HEK293 (cell line): ENCODE measurements at regions not wholly inside any gene's neighbourhood (a gene's known extent, or its start where the extent isn't known, plus 50 kb on each side); places are given as distances from the start of the nearest gene placed in this dataset.

Experiments used
- CTCF ChIA-PET: fragments of 350-600 bp; formaldehyde crosslinking; extraction: SDS; loops from one replicate; lab custom pipeline; 2021; ENCODE audit warnings: antibody characterized with exemption; lab: Yijun Ruan, JAX
- POLR2A ChIA-PET: fragments of 300-600 bp; formaldehyde crosslinking; extraction: SDS; loops from one replicate; lab custom pipeline; 2020; ENCODE audit warnings: antibody characterized with exemption, inconsistent platforms; lab: Yijun Ruan, JAX
- H3K27ac ChIP-seq: fragments of 200-500 bp; sonication (Bioruptor generic); 2 replicates; pipeline ENCODE4 v1.5.1; 2014; ENCODE audit warnings: low read depth, low read length, control low read depth, inconsistent platforms; ENCODE audit errors: extremely low read depth
- H3K36me3 ChIP-seq, 2 experiments: fragments of 200-500 bp in 1 of 2; sonication (Bioruptor generic) in 1 of 2; 1 replicate in 1 of 2; 2 replicates in 1 of 2; pipeline ENCODE4 v1.5.1; 2014 to 2017; ENCODE audit warnings: inconsistent platforms in 2 of 2, low read length in 2 of 2; ENCODE audit not compliant: control insufficient read depth in 2 of 2, insufficient read depth in 1 of 2
- H3K4me1 ChIP-seq: fragments of 200-500 bp; sonication (Bioruptor generic); 2 replicates; pipeline ENCODE4 v1.5.1; 2014; ENCODE audit warnings: mild to moderate bottlenecking, low read length, inconsistent platforms; ENCODE audit not compliant: control insufficient read depth, insufficient read depth
- H3K4me3 ChIP-seq: 2 replicates; pipeline ENCODE4 v1.5.1; 2011; ENCODE audit warnings: low read depth, mild to moderate bottlenecking, control low read depth, low read length, moderate library complexity
- H3K9me3 ChIP-seq: fragments of 200-500 bp; sonication (Bioruptor generic); 2 replicates; pipeline ENCODE4 v1.5.1; 2014; ENCODE audit warnings: low read depth, low read length, inconsistent platforms; ENCODE audit not compliant: control insufficient read depth, insufficient read depth
- EGR2 ChIP-seq: fragments of 450-650 bp; formaldehyde crosslinking; IDR thresholded peaks from 2 replicates; pipeline ENCODE4 v1.5.1; 2016; ENCODE audit warnings: low read depth, missing biosample characterization, missing genetic modification characterization
- FEZF1 ChIP-seq: fragments of 450-650 bp; formaldehyde crosslinking; IDR thresholded peaks from 2 replicates; pipeline ENCODE4 v1.5.1; 2016; ENCODE audit warnings: missing biosample characterization, missing genetic modification characterization
- GFI1B ChIP-seq: fragments of 450-650 bp; formaldehyde crosslinking; IDR thresholded peaks from 2 replicates; pipeline ENCODE4 v1.5.1; 2016; ENCODE audit warnings: missing biosample characterization, missing genetic modification characterization
- HOXC10 ChIP-seq: sonication (generic); formaldehyde crosslinking; IDR thresholded peaks from 2 replicates; pipeline ENCODE4 v1.8.1; 2023; ENCODE audit warnings: mild to moderate bottlenecking, missing genetic modification reagents
- IKZF3 ChIP-seq: fragments of 450-650 bp; IDR thresholded peaks from 2 replicates; pipeline ENCODE4 v1.5.0; 2018; ENCODE audit warnings: missing biosample characterization, mild to moderate bottlenecking, missing genetic modification characterization, moderate library complexity
- INSM2 ChIP-seq: fragments of 450-650 bp; formaldehyde crosslinking; IDR thresholded peaks from 2 replicates; pipeline ENCODE4 v1.5.1; 2016; ENCODE audit warnings: missing biosample characterization, missing genetic modification characterization
- KLF8 ChIP-seq: fragments of 450-650 bp; formaldehyde crosslinking; IDR thresholded peaks from 2 replicates; pipeline ENCODE4 v1.5.1; 2016; ENCODE audit warnings: missing biosample characterization, missing genetic modification characterization
- PRDM4 ChIP-seq: fragments of 450-650 bp; formaldehyde crosslinking; IDR thresholded peaks from 2 replicates; pipeline ENCODE4 v1.5.1; 2017; ENCODE audit warnings: missing biosample characterization, missing genetic modification characterization
- SCRT1 ChIP-seq: fragments of 450-650 bp; formaldehyde crosslinking; IDR thresholded peaks from 2 replicates; pipeline ENCODE4 v1.5.1; 2016; ENCODE audit warnings: missing biosample characterization, missing genetic modification characterization, borderline replicate concordance
- SP7 ChIP-seq: fragments of 450-650 bp; formaldehyde crosslinking; IDR thresholded peaks from 2 replicates; pipeline ENCODE4 v1.5.1; 2016; ENCODE audit warnings: missing biosample characterization, missing genetic modification characterization
- TSHZ1 ChIP-seq: fragments of 450-650 bp; formaldehyde crosslinking; IDR thresholded peaks from 2 replicates; pipeline ENCODE4 v1.5.1; 2016; ENCODE audit warnings: missing biosample characterization, missing genetic modification characterization, borderline replicate concordance
- YY2 ChIP-seq: fragments of 450-650 bp; formaldehyde crosslinking; IDR thresholded peaks from 2 replicates; pipeline ENCODE4 v1.5.1; 2016; ENCODE audit warnings: missing biosample characterization, missing genetic modification characterization
- ZBTB6 ChIP-seq: fragments of 450-650 bp; formaldehyde crosslinking; IDR thresholded peaks from 2 replicates; pipeline ENCODE4 v1.5.1; 2017; ENCODE audit warnings: missing biosample characterization, missing genetic modification characterization
- ZFHX2 ChIP-seq: fragments of 450-650 bp; formaldehyde crosslinking; conservative IDR thresholded peaks from 2 replicates; pipeline ENCODE4 v1.5.1; 2016; ENCODE audit warnings: missing biosample characterization, missing genetic modification characterization
- ZNF202 ChIP-seq: fragments of 450-650 bp; formaldehyde crosslinking; IDR thresholded peaks from 2 replicates; pipeline ENCODE4 v1.5.1; 2016; ENCODE audit warnings: missing biosample characterization, missing genetic modification characterization, borderline replicate concordance
- ZNF366 ChIP-seq: fragments of 450-650 bp; formaldehyde crosslinking; conservative IDR thresholded peaks from 2 replicates; pipeline ENCODE4 v1.5.1; 2016; ENCODE audit warnings: missing biosample characterization, missing genetic modification characterization
- ZNF513 ChIP-seq: fragments of 450-650 bp; IDR thresholded peaks from 2 replicates; pipeline ENCODE4 v1.5.1; 2018; ENCODE audit warnings: missing biosample characterization, missing genetic modification characterization

GRCh38 chr5:124976086-124976485, 229.6 kb upstream of the ZNF608 start:
- H3K4me3 ChIP-seq, result no peak overlapping the region
- CTCF ChIA-PET, result interaction anchor here (0.6 kb wide), 1 partner anchor 303 kb away, joined by 3 read pairs; no protein-coding TSS in a partner anchor

GRCh38 chr5:124979251-124979650, 232.8 kb upstream of the ZNF608 start:
- TF ChIP-seq GFI1B (tag by site-specific recombination) (no peak), SP7 (tag by site-specific recombination) (peak; percentile 86), ZNF366 (tag by site-specific recombination) (0 out of 2 replicates have a peak, but pooled peaks have one; percentile 18), EGR2 (tag by site-specific recombination) (no peak), ZBTB6 (tag by site-specific recombination) (no peak), FEZF1 (no peak)
- H3K4me3 ChIP-seq, result no peak overlapping the region
- peaks cover 18% of the 10 kb centered on the region for H3K4me1 ChIP-seq
- H3K36me3 ChIP-seq, result no peaks in the 10 kb centered on the region
- ChIA-PET CTCF (no interaction called here), POLR2A (no interaction called here)
- H3K9me3 ChIP-seq, result no peaks in the 10 kb centered on the region
- H3K27ac ChIP-seq, result peak overlapping the region; percentile 48

More at GRCh38 chr5:124976086-124976485, 229.6 kb upstream of the ZNF608 start:
- Histone ChIP-seq H3K36me3 (no peaks in the 10 kb centered on the region), H3K9me3 (no peaks in the 10 kb centered on the region), H3K4me1 (peaks cover 18% of the 10 kb centered on the region), H3K27ac (no peak overlapping the region)
- TF ChIP-seq INSM2, result no peak
- TF ChIP-seq ZNF202, result 0 out of 2 replicates have a peak, but pooled peaks have one; percentile 46
- POLR2A ChIA-PET, result no interaction called here

GRCh38 chr5:124980163-124980941, 233.9 kb upstream of the ZNF608 start:
- peaks cover 18% of the 10 kb centered on the region for H3K4me1 ChIP-seq
- peak overlapping the region; percentile 48; the same call in 1 of the 2 replicates for H3K27ac ChIP-seq
- H3K9me3 ChIP-seq, result no peaks in the 10 kb centered on the region
- CTCF ChIA-PET, result interaction anchor here (1.0 kb wide), 1 partner anchor 345 kb away, joined by 3 read pairs; no protein-coding TSS in a partner anchor
- H3K4me3 ChIP-seq, result no peak overlapping the region
- no peaks in the 10 kb centered on the region for H3K36me3 ChIP-seq
- POLR2A ChIA-PET, result interaction anchor here (0.6 kb wide), 1 partner anchor 232 kb away, joined by 4 read pairs; no protein-coding TSS in a partner anchor
- TF ChIP-seq IKZF3, result peak; percentile 39; the same call in 1 of the 2 replicates
- 0 out of 2 replicates have a peak, but pooled peaks have one; percentile 28 for TF ChIP-seq ZFHX2 (tag by site-specific recombination)
- TF ChIP-seq ZNF513 (tag by site-specific recombination), result no peak
- TF ChIP-seq YY2 (tag by site-specific recombination), result no peak
- no peak for TF ChIP-seq KLF8 (tag by site-specific recombination)
- TF ChIP-seq HOXC10, result no peak
- TF ChIP-seq SCRT1, result no peak
- TF ChIP-seq TSHZ1, result no peak
- TF ChIP-seq PRDM4, result peak; percentile 28; the same call in 1 of the 2 replicates
